Endothelial cell of umbilical vein (primary cell): ENCODE measurements at regions not wholly inside any gene's neighbourhood (a gene's known extent, or its start where the extent isn't known, plus 50 kb on each side); places are given as distances from the start of the nearest gene placed in this dataset.

ENCODE experiments used
- BruUV-seq: library from RNA; stranded (reverse); fragments of 400-500 nt; replicated peaks from 2 replicates; lab custom pipeline; 2021; lab: Mats Ljungman, UMichigan
- CTCF ChIA-PET: fragments of 300-600, 350-600 bp; sonication (Branson Sonifier 250); formaldehyde crosslinking; loops from one replicate; lab custom pipeline; 2021; ENCODE audit warnings: antibody characterized with exemption, inconsistent platforms; lab: Charles Lee
- POLR2A ChIA-PET: fragments of 300-600, 350-600 bp; sonication (Branson Sonifier 250); formaldehyde crosslinking; loops from one replicate; lab custom pipeline; 2021; ENCODE audit warnings: antibody characterized with exemption, inconsistent platforms; lab: Charles Lee
- DNase-seq: peaks from one replicate; pipeline ENCODE4 v3.0.0-alpha.2; 2011; ENCODE audit warnings: low read depth, low spot score
- FAIRE-seq: peaks from 2 replicates; lab custom pipeline; 2011; peaks lifted over from hg19 to GRCh38; lab: Jason Lieb, UNC
- H2AFZ ChIP-seq: 2 replicates; pipeline ENCODE4 v1.6.0; 2012; ENCODE audit warnings: low read depth, low read length, control low read depth, inconsistent platforms
- H3K27ac ChIP-seq: 2 replicates; pipeline ENCODE4 v1.5.1; 2011; ENCODE audit warnings: low read depth, mild to moderate bottlenecking, control low read depth, low read length, moderate library complexity; ENCODE audit not compliant: insufficient read depth
- H3K27me3 ChIP-seq, 2 experiments: 2 replicates each; pipeline versions ENCODE4 v1.6.0 to v1.6.1; 2011; ENCODE audit warnings: low read length in 2 of 2, mixed read lengths in 1 of 2; ENCODE audit not compliant: control insufficient read depth in 2 of 2, insufficient read depth in 2 of 2
- H3K36me3 ChIP-seq, 2 experiments: 2 replicates in 1 of 2; 3 replicates in 1 of 2; pipeline ENCODE4 v1.5.1; 2011; ENCODE audit warnings: low read length in 2 of 2, mild to moderate bottlenecking in 1 of 2, moderate library complexity in 1 of 2; ENCODE audit not compliant: control insufficient read depth in 2 of 2, insufficient read depth in 2 of 2; ENCODE audit errors: extremely low read depth in 1 of 2
- H3K4me1 ChIP-seq: 3 replicates; pipeline ENCODE4 v1.5.1; 2011; ENCODE audit warnings: mild to moderate bottlenecking, low read length; ENCODE audit not compliant: control insufficient read depth, insufficient read depth; ENCODE audit errors: extremely low read depth
- H3K4me2 ChIP-seq: 2 replicates; pipeline ENCODE4 v1.6.1; 2011; ENCODE audit warnings: low read length, control low read depth, mixed read lengths; ENCODE audit not compliant: insufficient read depth
- H3K4me3 ChIP-seq, 3 experiments: fragments of 200-600 bp in 1 of 3; sonication (generic), shearing (Covaris generic) in 1 of 3; replicated peaks in 1 of 3; 2 replicates each; pipeline ENCODE4 v1.5.1; 2011 to 2016; ENCODE audit warnings: control low read depth in 3 of 3, low read length in 3 of 3, mild to moderate bottlenecking in 2 of 3, inconsistent platforms in 1 of 3, low read depth in 1 of 3, moderate library complexity in 1 of 3; ENCODE audit not compliant: insufficient read depth in 1 of 3
- H3K79me2 ChIP-seq: 2 replicates; pipeline ENCODE4 v1.6.0; 2012; ENCODE audit warnings: low read length, inconsistent platforms; ENCODE audit not compliant: control insufficient read depth, insufficient read depth
- H3K9ac ChIP-seq: replicated peaks from 2 replicates; pipeline ENCODE3; 2011; ENCODE audit warnings: low read length, control low read depth; ENCODE audit not compliant: insufficient read depth; ENCODE audit errors: extremely low read depth
- H3K9me1 ChIP-seq: replicated peaks from 3 replicates; pipeline ENCODE4 v1.6.0; 2011; ENCODE audit warnings: mild to moderate bottlenecking, low read length; ENCODE audit not compliant: control insufficient read depth, insufficient read depth; ENCODE audit errors: extremely low read depth
- H3K9me3 ChIP-seq: replicated peaks from 2 replicates; pipeline ENCODE4 v1.5.1; 2012; ENCODE audit warnings: low read length, inconsistent platforms; ENCODE audit not compliant: control insufficient read depth, insufficient read depth
- H4K20me1 ChIP-seq: replicated peaks from 2 replicates; pipeline ENCODE3; 2011; ENCODE audit warnings: mild to moderate bottlenecking, low read length; ENCODE audit not compliant: control insufficient read depth, insufficient read depth; ENCODE audit errors: extremely low read depth
- EZH2 ChIP-seq: IDR thresholded peaks from 2 replicates; pipeline ENCODE4 v1.6.1; 2012; ENCODE audit warnings: borderline replicate concordance, low read depth, mild to moderate bottlenecking, moderate library complexity, low read length, inconsistent platforms; ENCODE audit not compliant: severe bottlenecking
- FOS ChIP-seq: IDR thresholded peaks from 2 replicates; pipeline ENCODE4 v1.6.1; 2011; ENCODE audit warnings: mild to moderate bottlenecking, low read length, moderate library complexity, borderline replicate concordance; ENCODE audit not compliant: insufficient read depth
- GATA2 ChIP-seq: IDR thresholded peaks from 2 replicates; pipeline ENCODE4 v1.7.0; 2011; ENCODE audit warnings: low read depth, mild to moderate bottlenecking, moderate library complexity, mixed read lengths, low read length; ENCODE audit not compliant: insufficient read length, insufficient read depth
- MYC ChIP-seq: IDR thresholded peaks from one replicate; pipeline ENCODE4 v1.6.1; 2011; ENCODE audit warnings: mild to moderate bottlenecking, low read depth, low read length
- POLR2A ChIP-seq: IDR thresholded peaks from 2 replicates; pipeline ENCODE4 v1.6.1; 2012; ENCODE audit warnings: low read depth, mild to moderate bottlenecking, control low read depth, low read length
- POLR2AphosphoS5 ChIP-seq: IDR thresholded peaks from 2 replicates; pipeline ENCODE4 v1.6.1; 2012; ENCODE audit warnings: low read depth, mild to moderate bottlenecking, control low read depth, low read length, moderate library complexity; ENCODE audit not compliant: insufficient read depth
- dilution Hi-C: fragments of 300-500 bp; cut with MboI; formaldehyde crosslinking; loops from one replicate; pipeline ENCODE4 v1.15.0; 2019; ENCODE audit warnings: low sequenced_read_pairs; ENCODE audit not compliant: extremely low pct_ligation_motif_present
- intact Hi-C: fragments of 100-400 bp; cut with micrococcal nuclease; formaldehyde crosslinking; loops from one replicate; pipeline ENCODE4 v1.10.0; 2022
- TF ChIP-seq, protein P1 (sequence below): IDR thresholded peaks from 2 replicates; pipeline ENCODE4 v1.6.1; 2011; ENCODE audit not compliant: insufficient read depth, insufficient read length
- TF ChIP-seq, protein P2 (sequence below), 2 donors: IDR thresholded peaks; 1 replicate in 1 of 2; 2 replicates in 1 of 2; pipeline ENCODE4 v1.5.1; 2011; ENCODE audit warnings: low read length in 2 of 2, mild to moderate bottlenecking in 2 of 2, moderate library complexity in 2 of 2, control low read depth in 1 of 2, inconsistent platforms in 1 of 2, low read depth in 1 of 2; ENCODE audit not compliant: insufficient read depth in 1 of 2; ENCODE audit errors: extremely low read depth in 1 of 2

DNA sequence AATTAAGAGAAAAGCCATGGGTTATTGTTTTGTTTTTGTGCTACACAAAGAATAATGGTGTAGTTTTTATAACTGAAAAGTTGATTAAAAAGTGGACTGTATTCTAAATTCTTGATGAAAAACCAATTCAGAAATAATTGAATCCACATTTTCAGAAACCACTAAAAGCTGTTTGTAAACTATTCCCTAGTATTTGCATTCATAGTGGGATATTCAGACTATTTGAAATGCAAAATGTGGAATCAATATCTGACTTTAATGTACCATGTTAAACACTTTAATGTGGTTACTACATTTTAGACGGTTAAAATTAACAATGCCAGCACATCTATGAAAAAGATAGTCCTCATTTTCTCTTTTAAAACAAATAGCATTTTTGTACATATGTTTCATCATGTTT lies 104.6 kb downstream of the ZIC4 start:
- Histone ChIP-seq H3K9me3 (no peaks in the 10 kb centered on the region), H3K27ac (no peak overlapping the region), H3K9me1 (no peaks in the 10 kb centered on the region), H3K27me3 (no peaks in the 10 kb centered on the region), H3K36me3 (no peaks in the 10 kb centered on the region), H3K9ac (no peak overlapping the region), H3K4me1 (no peaks in the 10 kb centered on the region), H4K20me1 (no peaks in the 10 kb centered on the region), H3K79me2 (no peaks in the 10 kb centered on the region), H3K4me3 (no peak overlapping the region), H3K4me2 (no peak overlapping the region), H2AFZ (no peak overlapping the region)
- TF ChIP-seq, protein P1, sequence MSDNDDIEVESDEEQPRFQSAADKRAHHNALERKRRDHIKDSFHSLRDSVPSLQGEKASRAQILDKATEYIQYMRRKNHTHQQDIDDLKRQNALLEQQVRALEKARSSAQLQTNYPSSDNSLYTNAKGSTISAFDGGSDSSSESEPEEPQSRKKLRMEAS, result no peak
- TF ChIP-seq FOS (no peak), GATA2 (no peak), MYC (no peak), POLR2AphosphoS5 (no peak), POLR2A (no peak)
- DNase-seq, result no peak
- ChIA-PET POLR2A (no interaction called here), CTCF (no interaction called here)
- dilution Hi-C loops (no loop called here), intact Hi-C loops (no loop called here)
- no TSS peak for BruUV-seq
- peak; percentile 35 for FAIRE-seq

DNA sequence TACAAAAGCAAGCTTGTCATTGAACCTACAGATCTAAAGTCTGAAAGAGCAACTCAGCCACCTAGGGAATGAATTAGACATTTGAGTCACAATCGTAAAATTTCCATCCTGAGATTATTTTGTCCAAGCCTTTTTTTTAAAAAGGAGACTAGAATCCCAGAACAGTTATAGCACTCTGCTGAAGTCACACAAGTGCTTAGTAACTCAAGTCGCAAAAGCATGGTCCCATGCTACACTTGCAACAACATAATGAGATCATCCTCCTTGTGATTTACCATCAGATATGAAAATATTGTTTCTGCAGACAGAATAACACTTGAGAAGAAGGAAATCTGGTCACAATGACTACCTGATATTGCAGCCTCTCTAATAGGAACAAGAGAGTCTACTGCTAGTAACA lies 106.7 kb downstream of the ZIC4 start:
- H2AFZ ChIP-seq, result no peak overlapping the region
- H3K9ac ChIP-seq, result no peak overlapping the region
- H3K36me3 ChIP-seq, result no peaks in the 10 kb centered on the region
- TF ChIP-seq POLR2A, result no peak
- no peak for TF ChIP-seq MYC
- no peak for TF ChIP-seq GATA2
- TF ChIP-seq, protein P2, sequence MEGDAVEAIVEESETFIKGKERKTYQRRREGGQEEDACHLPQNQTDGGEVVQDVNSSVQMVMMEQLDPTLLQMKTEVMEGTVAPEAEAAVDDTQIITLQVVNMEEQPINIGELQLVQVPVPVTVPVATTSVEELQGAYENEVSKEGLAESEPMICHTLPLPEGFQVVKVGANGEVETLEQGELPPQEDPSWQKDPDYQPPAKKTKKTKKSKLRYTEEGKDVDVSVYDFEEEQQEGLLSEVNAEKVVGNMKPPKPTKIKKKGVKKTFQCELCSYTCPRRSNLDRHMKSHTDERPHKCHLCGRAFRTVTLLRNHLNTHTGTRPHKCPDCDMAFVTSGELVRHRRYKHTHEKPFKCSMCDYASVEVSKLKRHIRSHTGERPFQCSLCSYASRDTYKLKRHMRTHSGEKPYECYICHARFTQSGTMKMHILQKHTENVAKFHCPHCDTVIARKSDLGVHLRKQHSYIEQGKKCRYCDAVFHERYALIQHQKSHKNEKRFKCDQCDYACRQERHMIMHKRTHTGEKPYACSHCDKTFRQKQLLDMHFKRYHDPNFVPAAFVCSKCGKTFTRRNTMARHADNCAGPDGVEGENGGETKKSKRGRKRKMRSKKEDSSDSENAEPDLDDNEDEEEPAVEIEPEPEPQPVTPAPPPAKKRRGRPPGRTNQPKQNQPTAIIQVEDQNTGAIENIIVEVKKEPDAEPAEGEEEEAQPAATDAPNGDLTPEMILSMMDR (IDR thresholded peaks at IDR 0.05; ENCODE audit: extremely low read depth in 1 of 2, insufficient read depth in 1 of 2, low read depth in 1 of 2, low read length in 2 of 2), result no peak
- no peak for TF ChIP-seq EZH2
- TF ChIP-seq FOS, result no peak
- no peak for TF ChIP-seq POLR2AphosphoS5
- TF ChIP-seq, protein P1, result no peak
- intact Hi-C loops, result no loop called here
- H3K4me3 ChIP-seq, result no peak overlapping the region
- dilution Hi-C loops, result no loop called here
- no peaks in the 10 kb centered on the region for H3K79me2 ChIP-seq
- H3K27me3 ChIP-seq, result no peaks in the 10 kb centered on the region
- CTCF ChIA-PET, result no interaction called here
- H3K9me1 ChIP-seq, result no peaks in the 10 kb centered on the region
- H3K9me3 ChIP-seq, result no peaks in the 10 kb centered on the region
- H3K4me2 ChIP-seq, result no peak overlapping the region
- POLR2A ChIA-PET, result no interaction called here
- no peaks in the 10 kb centered on the region for H3K4me1 ChIP-seq
- H3K27ac ChIP-seq, result no peak overlapping the region
- H4K20me1 ChIP-seq, result no peaks in the 10 kb centered on the region
- no TSS peak for BruUV-seq
- peak; percentile 26 for DNase-seq
- no peak for FAIRE-seq
